H54 (cell line): ENCODE measurements at regions not wholly inside any gene's neighbourhood (a gene's known extent, or its start where the extent isn't known, plus 50 kb on each side); places are given as distances from the start of the nearest gene placed in this dataset.
"Not testable (repeated sequence)": the region's sequence is repeated elsewhere in the genome, so short reads cannot be mapped to it uniquely, and the experiment has no call there.

Experiments used
- DNase-seq: peaks from one replicate; pipeline ENCODE4 v3.0.0; 2011; ENCODE audit warnings: low spot score, mixed read lengths; ENCODE audit not compliant: insufficient read length
- FAIRE-seq: peaks from 3 replicates; lab custom pipeline; 2011; peaks lifted over from hg19 to GRCh38; lab: Jason Lieb, UNC
- POLR2A ChIP-seq: IDR thresholded peaks from 2 replicates; pipeline ENCODE4 v1.6.1; 2011; ENCODE audit warnings: low read depth, mild to moderate bottlenecking, low read length

DNA sequence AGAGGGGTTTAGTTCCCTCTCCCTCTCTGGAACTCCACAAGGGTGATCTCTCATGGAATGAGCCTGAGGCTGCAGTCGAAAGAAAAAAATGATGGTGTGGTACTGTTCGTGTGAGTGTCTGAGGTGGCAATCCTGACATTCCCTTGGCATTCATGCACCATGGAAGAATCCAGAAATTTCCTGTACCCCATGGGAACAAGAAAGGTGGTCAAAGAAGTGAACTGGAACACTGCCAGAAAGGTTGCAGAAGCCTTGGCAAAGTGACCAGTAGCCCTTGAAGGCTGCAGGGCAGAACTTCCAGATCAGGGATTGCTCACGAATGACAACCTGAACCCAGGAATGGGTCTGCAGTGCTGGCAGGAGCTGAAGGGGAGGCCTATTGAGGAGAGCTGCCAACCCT, 394.7 kb downstream of the CD83 start:
- TF ChIP-seq POLR2A: no peak
- DNase-seq (no peak), FAIRE-seq (no peak)

DNA sequence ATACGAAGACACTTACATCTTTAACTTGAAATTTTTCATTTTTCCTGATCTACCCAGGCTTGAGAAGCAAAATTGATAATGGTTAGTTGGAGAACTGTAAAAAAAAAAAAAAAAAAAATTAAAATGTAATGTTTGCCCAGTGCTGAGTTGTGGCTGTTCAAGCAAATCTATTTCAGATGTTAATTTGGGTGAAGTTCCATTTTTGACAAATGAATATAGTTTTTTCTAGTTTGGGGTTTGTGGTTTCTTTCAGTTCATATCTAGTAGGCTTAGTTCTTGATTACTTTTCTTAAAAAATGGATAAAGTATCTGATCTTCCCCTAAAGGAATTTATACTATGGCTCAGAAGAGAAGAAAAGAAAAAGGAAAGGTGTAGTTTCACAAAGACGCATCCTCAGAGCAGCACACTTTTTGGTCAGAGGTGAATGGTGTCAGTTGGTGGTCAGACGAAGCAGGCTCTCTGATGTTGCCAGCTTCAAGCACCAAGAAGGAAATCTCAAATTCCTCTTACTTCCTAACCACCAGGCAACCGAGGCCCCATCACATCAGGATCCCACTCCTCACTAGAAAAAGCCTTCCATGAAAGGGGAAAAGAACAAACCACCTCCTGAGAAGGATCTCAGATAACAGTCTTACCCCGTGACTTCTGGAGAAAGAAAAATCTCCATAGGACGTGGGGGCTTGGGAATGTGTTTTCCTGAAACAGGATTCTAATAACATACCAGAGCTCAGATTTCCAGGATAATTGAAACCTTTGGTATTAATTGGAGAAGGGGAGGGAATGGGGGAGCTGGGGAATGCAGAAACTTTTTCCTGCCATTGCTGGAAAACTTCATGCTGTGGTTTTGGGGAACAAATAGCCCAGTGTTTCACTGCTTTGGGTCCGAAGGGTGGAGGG, 396.2 kb downstream of the CD83 start:
- no peak for TF ChIP-seq POLR2A
- no peak for DNase-seq
- no peak for FAIRE-seq

GRCh38 chr6:14516956-14517355, 399.4 kb downstream of the CD83 start:
- FAIRE-seq: no peak
- DNase-seq: no peak
- TF ChIP-seq POLR2A: no peak

- no peak for TF ChIP-seq POLR2A
Measured at GRCh38 chr6:14517516-14518105, 400.0 kb downstream of the CD83 start.

DNA sequence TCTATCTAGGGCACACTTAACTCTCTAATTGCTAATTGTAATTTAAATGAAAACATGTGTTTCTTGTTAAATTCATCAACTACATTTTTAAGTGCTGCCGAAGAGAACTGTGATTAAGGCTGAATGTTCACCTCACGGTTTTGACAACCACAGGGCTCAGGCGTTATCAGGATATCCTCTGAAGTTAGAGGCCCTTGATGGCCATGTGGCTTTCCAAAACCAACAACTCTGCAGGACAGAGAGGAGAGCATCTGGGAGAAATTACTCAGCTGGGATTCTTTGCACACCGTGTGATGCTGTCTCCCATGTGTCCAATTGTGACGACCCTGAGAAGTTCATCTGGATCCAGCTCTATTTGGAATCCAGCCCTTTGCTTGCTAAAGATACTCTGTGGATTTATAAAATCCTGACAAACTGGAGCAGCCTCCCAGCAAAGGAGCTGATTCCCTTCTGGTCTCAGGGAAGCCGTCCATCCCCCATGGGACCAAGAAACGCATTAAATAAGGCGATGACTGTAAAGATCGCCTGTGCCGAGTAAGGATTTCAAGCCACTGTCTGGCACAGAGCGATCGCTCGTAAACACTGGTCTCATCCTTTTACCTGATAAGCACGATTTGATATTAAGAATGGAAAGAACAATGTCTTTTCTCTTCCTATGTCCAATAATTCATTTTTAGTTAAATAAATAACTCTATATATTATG, 401.1 kb downstream of the CD83 start:
- TF ChIP-seq POLR2A: no peak
- DNase-seq: no peak
- FAIRE-seq: no peak

More at GRCh38 chr6:14517516-14518105, 400.0 kb downstream of the CD83 start:
- no peak for FAIRE-seq
- no peak for DNase-seq

- DNase-seq: no peak
- FAIRE-seq: no peak
- no peak for TF ChIP-seq POLR2A
Measured at GRCh38 chr6:14520029-14520428, 402.5 kb downstream of the CD83 start.

DNA sequence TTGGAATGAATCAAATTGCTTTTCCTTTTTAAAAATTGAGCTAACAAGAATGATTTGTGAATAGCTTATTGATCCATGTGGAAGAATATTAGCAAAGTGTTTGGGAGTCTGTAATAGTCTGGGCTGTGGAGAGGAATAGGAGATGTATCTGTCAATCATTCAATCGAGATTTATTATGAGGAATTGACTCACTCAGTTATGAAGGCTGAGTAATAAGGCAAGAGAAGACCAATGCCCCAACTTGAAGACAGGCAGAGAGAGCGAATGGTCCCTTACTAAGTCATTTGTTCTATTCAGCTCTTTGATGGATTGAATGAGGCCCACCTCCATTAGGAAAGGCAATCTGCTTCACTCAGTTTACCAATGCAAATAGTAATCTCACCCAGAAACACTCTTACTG, 403.0 kb downstream of the CD83 start:
- DNase-seq (no peak), FAIRE-seq (no peak)
- TF ChIP-seq POLR2A: no peak

DNA sequence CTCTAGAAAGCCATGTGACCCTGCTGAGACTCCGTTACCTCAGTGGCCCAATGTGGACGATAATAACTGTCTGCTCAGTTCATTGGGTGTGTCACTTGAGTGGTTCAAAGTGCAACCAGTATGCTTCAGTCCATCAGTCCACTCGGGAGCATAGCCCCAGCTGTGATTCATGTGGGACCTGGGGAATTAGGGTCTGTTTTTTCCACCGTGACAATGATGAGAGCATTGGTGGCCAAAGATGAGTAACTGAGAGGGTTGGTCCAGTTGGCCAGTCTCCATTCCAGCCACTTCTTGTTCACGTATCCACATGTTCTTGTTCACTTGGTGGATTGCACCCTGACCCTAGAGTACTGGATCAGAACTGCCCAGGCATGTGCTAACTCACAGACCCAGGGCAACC, 403.6 kb downstream of the CD83 start:
- no peak for DNase-seq
- no peak for TF ChIP-seq POLR2A
- FAIRE-seq: no peak

- not testable (repeated sequence) for DNase-seq, FAIRE-seq
Measured at GRCh38 chr6:14521861-14522260, 404.3 kb downstream of the CD83 start.

- FAIRE-seq (no peak), DNase-seq (no peak)
- TF ChIP-seq POLR2A: no peak
Measured at GRCh38 chr6:14524319-14524718, 406.7 kb downstream of the CD83 start.

DNA sequence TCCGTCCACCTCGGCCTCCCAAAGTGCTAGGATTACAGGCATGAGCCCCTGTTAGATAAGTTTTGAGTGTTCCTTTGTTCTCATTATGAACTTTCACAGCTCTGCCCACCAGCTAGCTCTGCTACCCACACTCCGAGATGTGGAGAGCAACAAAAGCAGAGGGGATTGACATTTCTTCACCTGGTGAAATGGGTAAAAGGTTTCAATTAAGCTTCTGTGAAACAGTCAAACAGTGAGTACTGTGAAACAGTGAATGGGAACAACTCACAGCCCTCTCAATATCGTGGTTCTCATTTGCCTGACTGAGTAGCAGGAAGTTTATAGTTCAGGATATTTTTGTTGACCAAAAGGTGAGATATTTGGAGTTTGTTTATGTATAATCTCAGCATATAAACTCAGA, 412.8 kb downstream of the CD83 start:
- no peak for TF ChIP-seq POLR2A
- DNase-seq: no peak
- FAIRE-seq: no peak

DNA sequence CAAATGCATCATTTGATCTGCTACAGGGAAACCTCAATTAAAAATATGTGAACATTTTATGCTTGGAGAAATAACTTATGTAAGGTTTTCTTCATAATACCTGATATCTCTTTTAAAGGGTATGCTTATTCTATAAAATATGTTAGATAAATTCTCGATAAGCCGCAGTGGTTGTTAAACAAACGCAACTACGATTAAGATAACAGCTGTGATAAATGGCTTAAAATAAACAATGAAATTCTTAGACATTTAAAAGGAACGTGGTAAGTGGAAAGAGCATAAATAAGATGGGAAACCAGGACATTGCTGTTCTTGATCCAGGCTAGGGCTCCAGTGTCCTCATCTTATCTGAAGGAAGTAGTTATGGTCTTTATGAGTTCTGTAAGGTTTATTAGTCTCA, 415.9 kb downstream of the CD83 start:
- DNase-seq (no peak), FAIRE-seq (no peak)
- TF ChIP-seq POLR2A: no peak

- DNase-seq (no peak), FAIRE-seq (no peak)
- no peak for TF ChIP-seq POLR2A
Measured at GRCh38 chr6:14537030-14537429, 419.5 kb downstream of the CD83 start.

GRCh38 chr6:14540276-14540675, 422.7 kb downstream of the CD83 start:
- DNase-seq (no peak), FAIRE-seq (no peak)
- TF ChIP-seq POLR2A: no peak

GRCh38 chr6:14540810-14541540, 423.4 kb downstream of the CD83 start:
- DNase-seq (no peak), FAIRE-seq (no peak)
- no peak for TF ChIP-seq POLR2A
